GM12878 (cell line): ENCODE measurements at regions not wholly inside any gene's neighbourhood (a gene's known extent, or its start where the extent isn't known, plus 50 kb on each side); places are given as distances from the start of the nearest gene placed in this dataset.

Source experiments
- ATAC-seq: fragments of 200-7000 bp; cut with Tn5 transposase; 3 replicates; pipeline ENCODE4 v1.9.1; 2020; ENCODE audit warnings: mild to moderate bottlenecking, moderate library complexity
- BruUV-seq: library from RNA; stranded (reverse); fragments of 400-500 nt; replicated peaks from 2 replicates; lab custom pipeline; 2021; lab: Mats Ljungman, UMichigan
- CTCF ChIA-PET: fragments of 300-600 bp; sonication (Branson Sonifier 250); formaldehyde crosslinking; extraction: SDS; loops from one replicate; lab custom pipeline; 2021; ENCODE audit warnings: inconsistent platforms; lab: Yijun Ruan, JAX
- POLR2A ChIA-PET: fragments of 350-600 bp; formaldehyde crosslinking; extraction: SDS; loops from one replicate; lab custom pipeline; 2021; ENCODE audit warnings: inconsistent platforms; lab: Charles Lee
- RAD21 ChIA-PET: fragments of 300-600 bp; sonication (Branson Sonifier 250); formaldehyde crosslinking; loops from one replicate; lab custom pipeline; 2023; ENCODE audit warnings: antibody characterized with exemption; ENCODE audit not compliant: unreplicated experiment; lab: Charles Lee
- SMC1A ChIA-PET: fragments of 300-600 bp; sonication (Branson Sonifier 250); formaldehyde crosslinking; loops from one replicate; lab custom pipeline; 2023; ENCODE audit not compliant: unreplicated experiment, uncharacterized antibody; lab: Charles Lee
- DNase-seq: peaks from one replicate; pipeline ENCODE4 v3.0.0-alpha.2; 2011; ENCODE audit warnings: low read depth, low spot score
- FAIRE-seq: peaks from 3 replicates; lab custom pipeline; 2011; peaks lifted over from hg19 to GRCh38; lab: Jason Lieb, UNC
- H2AFZ ChIP-seq: 2 replicates; pipeline ENCODE4 v1.6.0; 2011; ENCODE audit warnings: low read depth, low read length, control low read depth; ENCODE audit not compliant: control insufficient read depth
- H3K27ac ChIP-seq: 2 replicates; pipeline ENCODE4 v1.5.1; 2011; ENCODE audit warnings: control low read depth; ENCODE audit not compliant: control insufficient read depth, insufficient read depth
- H3K27me3 ChIP-seq, 2 experiments: replicated peaks in 1 of 2; 2 replicates each; pipeline versions ENCODE4 v1.6.0 to v1.6.1; 2011; ENCODE audit warnings: low read length in 1 of 2; ENCODE audit not compliant: control insufficient read depth in 2 of 2, insufficient read depth in 2 of 2
- H3K36me3 ChIP-seq, 2 experiments: 2 replicates each; pipeline ENCODE4 v1.5.1; 2011; ENCODE audit warnings: low read length in 1 of 2; ENCODE audit not compliant: control insufficient read depth in 2 of 2, insufficient read depth in 2 of 2
- H3K4me1 ChIP-seq: 2 replicates; pipeline ENCODE4 v1.6.1; 2011; ENCODE audit warnings: mild to moderate bottlenecking, low read length, moderate library complexity, mixed read lengths; ENCODE audit not compliant: control insufficient read depth, insufficient read depth
- H3K4me2 ChIP-seq: 2 replicates; pipeline ENCODE4 v1.6.0; 2011; ENCODE audit warnings: control low read depth; ENCODE audit not compliant: control insufficient read depth, insufficient read depth
- H3K4me3 ChIP-seq: fragments of 200-600 bp; sonication (generic); 2 replicates; pipeline ENCODE4 v1.5.1; 2016
- H3K79me2 ChIP-seq: 2 replicates; pipeline ENCODE4 v1.6.0; 2011; ENCODE audit warnings: low read length; ENCODE audit not compliant: control insufficient read depth, insufficient read depth
- H3K9ac ChIP-seq: 2 replicates; pipeline ENCODE4 v1.8.0; 2011; ENCODE audit warnings: low read length, control low read depth, mixed read lengths; ENCODE audit not compliant: control insufficient read depth, insufficient read depth
- H3K9me3 ChIP-seq: replicated peaks from 3 replicates; pipeline ENCODE4 v1.5.1; 2011; ENCODE audit warnings: mild to moderate bottlenecking, low read length; ENCODE audit not compliant: control insufficient read depth, insufficient read depth
- H4K20me1 ChIP-seq: 2 replicates; pipeline ENCODE4 v1.6.0; 2011; ENCODE audit not compliant: control insufficient read depth, insufficient read depth
- CUX1 ChIP-seq: IDR thresholded peaks from 2 replicates; pipeline ENCODE4 v1.6.1; 2012; ENCODE audit warnings: improper control_type of control experiment, low read depth, low read length; ENCODE audit not compliant: insufficient replicate concordance
- HDGF ChIP-seq: fragments of 450-650 bp; IDR thresholded peaks from 2 replicates; pipeline ENCODE4 v1.6.1; 2016; ENCODE audit warnings: antibody characterized with exemption
- TBL1XR1 ChIP-seq: IDR thresholded peaks from 2 replicates; pipeline ENCODE4 v1.6.1; 2012; ENCODE audit warnings: low read depth, low read length, improper control_type of control experiment
- WRNIP1 ChIP-seq: IDR thresholded peaks from 2 replicates; pipeline ENCODE4 v1.6.1; 2011; ENCODE audit warnings: low read depth, low read length, improper control_type of control experiment, borderline replicate concordance
- ZNF592 ChIP-seq: fragments of 450-650 bp; IDR thresholded peaks from 2 replicates; pipeline ENCODE4 v1.6.1; 2017; ENCODE audit warnings: mild to moderate bottlenecking, moderate library complexity
- WGBS: methylation state at CpG from one replicate; pipeline ENCODE4 v1.1.6; 2016; ENCODE audit warnings: low lambda C conversion rate; ENCODE audit not compliant: insufficient replicate concordance, insufficient coverage; ENCODE audit errors: missing lambda C conversion rate; 5-methylcytosine and 5-hydroxymethylcytosine counted together
- in situ Hi-C: fragments of 300-500 bp; cut with MboI; formaldehyde crosslinking; loops from 9 replicates; pipeline ENCODE4 v1.14.3; 2018; ENCODE audit warnings: mixed read lengths
- intact Hi-C: fragments of 100-400 bp; cut with micrococcal nuclease; formaldehyde crosslinking; loops from one replicate; pipeline ENCODE4 v1.14.2; 2022; ENCODE audit not compliant: unreplicated experiment

GRCh38 chr5:28404363-28405071, 1366.1 kb upstream of the CDH9 start:
- no peak for TF ChIP-seq TBL1XR1
- TF ChIP-seq WRNIP1 = no peak
- TF ChIP-seq CUX1 = no peak
- no peak for TF ChIP-seq HDGF
- TF ChIP-seq ZNF592 = no peak
- Histone ChIP-seq H3K36me3 (no peaks in the 10 kb centered on the region), H3K27me3 (no peaks in the 10 kb centered on the region), H3K9me3 (no peaks in the 10 kb centered on the region), H3K9ac (no peak overlapping the region), H2AFZ (no peak overlapping the region), H4K20me1 (no peaks in the 10 kb centered on the region), H3K4me2 (no peak overlapping the region), H3K79me2 (no peaks in the 10 kb centered on the region), H3K4me1 (no peaks in the 10 kb centered on the region), H3K27ac (no peak overlapping the region), H3K4me3 (no peak overlapping the region)
- DNase-seq (no peak), FAIRE-seq (no peak), ATAC-seq (no peak)
- ChIA-PET POLR2A (no interaction called here), CTCF (no interaction called here), RAD21 (no interaction called here), SMC1A (no interaction called here)
- in situ Hi-C loops = no loop called here
- intact Hi-C loops = no loop called here
- 43% methylated on average over 28 of the region's 35 CpGs for WGBS
- no TSS peak for BruUV-seq
